GM23338 (cell line): ENCODE measurements at regions not wholly inside any gene's neighbourhood (a gene's known extent, or its start where the extent isn't known, plus 50 kb on each side); places are given as distances from the start of the nearest gene placed in this dataset.

Experiments used
- ETS1 ChIP-seq: IDR thresholded peaks from 2 replicates; pipeline ENCODE4 v1.6.1; 2016; ENCODE audit warnings: antibody characterized with exemption
- EZH2 ChIP-seq: fragments of 200-600 bp; sonication (generic); IDR thresholded peaks from one replicate; pipeline ENCODE4 v1.8.0; 2017; ENCODE audit warnings: antibody characterized with exemption, mild to moderate bottlenecking, low read depth; ENCODE audit not compliant: unreplicated experiment
- EZH2phosphoT487 ChIP-seq: fragments of 200-600 bp; sonication (generic); IDR thresholded peaks from one replicate; pipeline ENCODE4 v1.8.1; 2018; ENCODE audit warnings: antibody characterized with exemption; ENCODE audit not compliant: unreplicated experiment
- JUNB ChIP-seq: IDR thresholded peaks from one replicate; pipeline ENCODE4 v1.6.1; 2016; ENCODE audit warnings: antibody characterized with exemption; ENCODE audit not compliant: unreplicated experiment
- NANOG ChIP-seq: IDR thresholded peaks from 2 replicates; pipeline ENCODE4 v1.6.1; 2016; ENCODE audit warnings: antibody characterized with exemption, borderline replicate concordance
- POLR2AphosphoS5 ChIP-seq: IDR thresholded peaks from 2 replicates; pipeline ENCODE4 v1.6.1; 2016; ENCODE audit warnings: antibody characterized with exemption, low read depth
- REST ChIP-seq: IDR thresholded peaks from one replicate; pipeline ENCODE4 v1.6.1; 2018; ENCODE audit warnings: antibody characterized with exemption; ENCODE audit not compliant: unreplicated experiment
- STAT1 ChIP-seq: IDR thresholded peaks from one replicate; pipeline ENCODE4 v1.6.1; 2016; ENCODE audit warnings: antibody characterized with exemption; ENCODE audit not compliant: unreplicated experiment
- ZNF114 ChIP-seq: fragments of 250-450 bp; sonication (Bioruptor Pico); IDR thresholded peaks from 2 replicates; pipeline ENCODE4 v1.5.0; 2020; ENCODE audit warnings: mild to moderate bottlenecking, moderate library complexity
- ZNF331 ChIP-seq: fragments of 250-450 bp; sonication (Bioruptor Pico); IDR thresholded peaks from 2 replicates; pipeline ENCODE4 v1.5.0; 2020; ENCODE audit warnings: low read depth, mild to moderate bottlenecking, moderate library complexity
- ZNF462 ChIP-seq: fragments of 250-450 bp; sonication (Bioruptor Pico); IDR thresholded peaks from 2 replicates; pipeline ENCODE4 v1.5.0; 2020; ENCODE audit warnings: mild to moderate bottlenecking, moderate library complexity

DNA sequence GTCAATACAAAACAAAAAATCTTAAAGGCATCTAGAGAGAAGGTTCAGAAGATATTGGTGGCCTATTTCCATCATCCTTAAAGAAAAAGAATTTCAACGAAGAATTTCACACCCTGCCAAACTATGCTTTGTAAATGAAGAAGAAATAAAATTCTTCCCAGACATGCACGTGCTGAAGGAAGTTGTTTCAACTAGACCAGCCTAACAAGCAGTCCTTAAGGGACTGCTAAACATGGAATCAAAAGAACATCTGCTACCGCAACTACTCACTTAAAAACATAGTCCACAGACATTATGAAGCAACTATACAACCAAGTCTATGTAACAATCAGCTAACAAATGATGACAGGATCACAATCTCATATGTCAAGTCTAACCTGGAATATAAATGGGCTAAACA lies 584.9 kb upstream of the PTCHD4 start (continued):
- TF ChIP-seq ZNF462 (CRISPR knock-in tag), result no peak
- TF ChIP-seq ETS1, result no peak
- no peak for TF ChIP-seq NANOG
- TF ChIP-seq EZH2, result no peak
- TF ChIP-seq POLR2AphosphoS5, result no peak
- TF ChIP-seq STAT1, result no peak
- no peak for TF ChIP-seq ZNF331 (CRISPR knock-in tag)
- no peak for TF ChIP-seq JUNB
- no peak for TF ChIP-seq REST
- TF ChIP-seq ZNF114 (CRISPR knock-in tag), result no peak
- no peak for TF ChIP-seq EZH2phosphoT487
